Parathyroid adenoma (tissue), 2 donors: ENCODE measurements at regions not wholly inside any gene's neighbourhood (a gene's known extent, or its start where the extent isn't known, plus 50 kb on each side); places are given as distances from the start of the nearest gene placed in this dataset.

Experiments used
- H2AFZ ChIP-seq: fragments of 300-600 bp; sonication (generic); one replicate; pipeline ENCODE4 v1.7.0; 2017; ENCODE audit warnings: antibody characterized with exemption, mild to moderate bottlenecking
- H3K27ac ChIP-seq: fragments of 300-600 bp; sonication (generic); one replicate; pipeline ENCODE4 v1.7.0; 2017
- H3K27me3 ChIP-seq: fragments of 300-600 bp; sonication (generic); one replicate; pipeline ENCODE4 v1.7.0; 2017; ENCODE audit warnings: low read length; ENCODE audit not compliant: control insufficient read depth, insufficient read depth
- H3K36me3 ChIP-seq: fragments of 300-600 bp; sonication (generic); one replicate; pipeline ENCODE4 v1.7.0; 2017; ENCODE audit warnings: low read length; ENCODE audit not compliant: control insufficient read depth, insufficient read depth
- H3K4me1 ChIP-seq: fragments of 300-600 bp; sonication (generic); one replicate; pipeline ENCODE4 v1.7.0; 2017; ENCODE audit warnings: control low read depth
- H3K4me2 ChIP-seq: fragments of 300-600 bp; sonication (generic); one replicate; pipeline ENCODE4 v1.7.0; 2017; ENCODE audit warnings: low read length
- H3K4me3 ChIP-seq: fragments of 300-600 bp; sonication (generic); one replicate; pipeline ENCODE4 v1.7.0; 2017; ENCODE audit warnings: low read depth, low read length
- H3K79me2 ChIP-seq: fragments of 300-600 bp; sonication (generic); one replicate; pipeline ENCODE4 v1.7.0; 2017; ENCODE audit warnings: control low read depth
- H3K9ac ChIP-seq: fragments of 300-600 bp; sonication (generic); one replicate; pipeline ENCODE4 v1.7.0; 2017; ENCODE audit warnings: mild to moderate bottlenecking
- H3K9me3 ChIP-seq: fragments of 300-600 bp; sonication (generic); one replicate; pipeline ENCODE4 v1.7.0; 2017; ENCODE audit warnings: low read length; ENCODE audit not compliant: control insufficient read depth
- CTCF ChIP-seq: fragments of 300-600 bp; sonication (generic); IDR thresholded peaks from one replicate; pipeline ENCODE4 v1.7.0; 2017; ENCODE audit warnings: antibody characterized with exemption, mild to moderate bottlenecking
- donor health status: primary hyperparathyroidism.

- no peaks in the 10 kb centered on the region for H3K79me2 ChIP-seq
- TF ChIP-seq CTCF = no peak
- no peak overlapping the region for H3K4me2 ChIP-seq
- no peak overlapping the region for H3K27ac ChIP-seq
- no peak overlapping the region for H3K4me3 ChIP-seq
- no peaks in the 10 kb centered on the region for H3K9me3 ChIP-seq
- H3K4me1 ChIP-seq = no peaks in the 10 kb centered on the region
- no peak overlapping the region for H3K9ac ChIP-seq
- H2AFZ ChIP-seq = no peak overlapping the region
- no peaks in the 10 kb centered on the region for H3K27me3 ChIP-seq
- no peaks in the 10 kb centered on the region for H3K36me3 ChIP-seq
Observed at GRCh38 chr18:40531051-40531450, 1424.0 kb upstream of the PIK3C3 start.

GRCh38 chr18:40529478-40529877, 1425.6 kb upstream of the PIK3C3 start:
- Histone ChIP-seq H3K9me3 (no peaks in the 10 kb centered on the region), H3K27ac (no peak overlapping the region), H3K4me1 (no peaks in the 10 kb centered on the region), H3K79me2 (no peaks in the 10 kb centered on the region), H3K4me2 (no peak overlapping the region), H3K36me3 (no peaks in the 10 kb centered on the region), H3K9ac (no peak overlapping the region), H3K4me3 (no peak overlapping the region), H3K27me3 (no peaks in the 10 kb centered on the region), H2AFZ (no peak overlapping the region)
- TF ChIP-seq CTCF = no peak

GRCh38 chr18:40524881-40525280, 1430.2 kb upstream of the PIK3C3 start:
- no peak overlapping the region for H3K4me3 ChIP-seq
- no peaks in the 10 kb centered on the region for H3K4me1 ChIP-seq

GRCh38 chr18:40523287-40523686, 1431.7 kb upstream of the PIK3C3 start:
- Histone ChIP-seq H3K79me2 (no peaks in the 10 kb centered on the region), H3K9me3 (no peaks in the 10 kb centered on the region), H3K36me3 (no peaks in the 10 kb centered on the region), H3K4me1 (no peaks in the 10 kb centered on the region), H2AFZ (no peak overlapping the region), H3K27me3 (no peaks in the 10 kb centered on the region), H3K27ac (no peak overlapping the region), H3K4me3 (no peak overlapping the region), H3K4me2 (no peak overlapping the region), H3K9ac (no peak overlapping the region)
- TF ChIP-seq CTCF = no peak

More at GRCh38 chr18:40524881-40525280, 1430.2 kb upstream of the PIK3C3 start:
- Histone ChIP-seq H3K27ac (no peak overlapping the region), H3K4me2 (no peak overlapping the region), H3K27me3 (no peaks in the 10 kb centered on the region), H3K79me2 (no peaks in the 10 kb centered on the region), H2AFZ (no peak overlapping the region), H3K9me3 (no peaks in the 10 kb centered on the region), H3K9ac (no peak overlapping the region), H3K36me3 (no peaks in the 10 kb centered on the region)
- no peak for TF ChIP-seq CTCF

GRCh38 chr18:40501026-40501425, 1454.0 kb upstream of the PIK3C3 start:
- no peak for TF ChIP-seq CTCF
- H3K9ac ChIP-seq = no peak overlapping the region

More at GRCh38 chr18:40501026-40501425, 1454.0 kb upstream of the PIK3C3 start:
- Histone ChIP-seq H3K4me1 (no peaks in the 10 kb centered on the region), H3K4me3 (no peak overlapping the region), H3K4me2 (no peak overlapping the region), H2AFZ (no peak overlapping the region), H3K27me3 (no peaks in the 10 kb centered on the region), H3K79me2 (no peaks in the 10 kb centered on the region), H3K9me3 (no peaks in the 10 kb centered on the region), H3K36me3 (no peaks in the 10 kb centered on the region), H3K27ac (no peak overlapping the region)
